ENCODE measurements at regions not wholly inside any gene's neighbourhood (a gene's known extent, or its start where the extent isn't known, plus 50 kb on each side); places are given as distances from the start of the nearest gene placed in this dataset.

- no peak for ATAC-seq
Observed at GRCh38 chr12:116382686-116383530, 105.4 kb upstream of the MED13L start.

GRCh38 chr12:116384175-116384574, 106.7 kb upstream of the MED13L start:
- ATAC-seq, result no peak

DNA sequence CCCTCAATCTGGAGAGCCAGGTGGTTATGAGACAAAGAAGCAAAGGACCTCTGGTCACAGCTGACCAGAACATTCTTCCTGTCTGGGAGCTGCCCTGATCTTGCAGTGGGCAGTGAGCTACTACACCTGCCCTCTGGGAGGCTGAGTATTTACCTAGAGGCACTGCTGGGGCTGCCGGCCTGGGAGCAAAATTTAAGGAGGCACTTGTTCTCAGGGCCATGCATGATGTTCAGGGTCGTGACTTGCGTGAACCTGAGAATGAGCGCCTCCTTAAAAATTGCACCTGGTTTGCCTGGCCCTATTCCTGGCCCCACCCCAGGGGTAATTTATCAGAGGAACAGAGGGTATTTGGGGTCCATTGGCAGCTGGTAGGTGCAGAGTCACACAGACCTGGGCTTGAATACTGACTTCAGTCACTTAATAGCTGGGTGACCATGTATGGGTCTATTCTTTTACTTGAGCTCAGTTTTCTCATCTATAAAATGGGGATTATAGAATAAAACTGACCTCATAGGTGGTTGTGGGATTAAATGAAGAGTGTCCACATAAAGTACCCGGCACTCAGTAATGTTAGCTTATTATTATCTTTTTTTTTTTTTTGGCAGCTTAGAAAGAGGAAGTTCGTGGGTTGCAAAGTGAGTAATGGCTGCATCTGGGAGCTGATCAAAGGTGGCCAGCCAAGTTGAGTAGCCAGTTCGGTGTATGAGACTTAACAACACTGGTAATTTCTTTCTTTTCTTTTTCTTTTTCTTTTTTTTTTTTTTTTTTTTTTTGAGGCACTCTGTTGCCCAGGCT, 107.4 kb upstream of the MED13L start:
- ATAC-seq, result no peak

GRCh38 chr12:116385486-116386217, 108.2 kb upstream of the MED13L start:
- ATAC-seq, result no peak

- ATAC-seq, result no peak
Observed at GRCh38 chr12:116389326-116389725, 111.8 kb upstream of the MED13L start.

- ATAC-seq, result no peak
Observed at GRCh38 chr12:116389990-116390389, 112.5 kb upstream of the MED13L start.

GRCh38 chr12:116390401-116391335, 113.2 kb upstream of the MED13L start:
- ATAC-seq, result no peak

DNA sequence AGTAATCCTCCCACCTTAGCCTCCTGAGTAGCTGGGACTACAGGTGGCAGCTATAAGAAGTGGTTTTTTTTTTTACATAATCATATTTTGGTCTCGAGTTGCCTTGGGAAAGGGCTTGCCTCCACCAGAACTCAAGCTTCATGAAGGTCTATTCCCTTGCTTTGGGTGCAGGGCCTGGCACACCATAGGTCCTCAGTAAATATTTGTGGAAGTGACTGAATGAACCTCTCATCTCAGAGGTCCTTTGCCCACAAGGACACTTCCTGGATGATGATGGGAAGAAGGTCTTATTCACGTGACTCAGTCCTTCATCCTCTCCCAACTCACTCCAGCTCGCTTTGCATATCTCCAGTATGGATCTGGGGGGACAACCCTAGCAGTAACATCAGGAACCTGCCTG, 114.0 kb upstream of the MED13L start:
- no peak for ATAC-seq

- ATAC-seq, result no peak
Observed at GRCh38 chr12:116392061-116392460, 114.6 kb upstream of the MED13L start.

DNA sequence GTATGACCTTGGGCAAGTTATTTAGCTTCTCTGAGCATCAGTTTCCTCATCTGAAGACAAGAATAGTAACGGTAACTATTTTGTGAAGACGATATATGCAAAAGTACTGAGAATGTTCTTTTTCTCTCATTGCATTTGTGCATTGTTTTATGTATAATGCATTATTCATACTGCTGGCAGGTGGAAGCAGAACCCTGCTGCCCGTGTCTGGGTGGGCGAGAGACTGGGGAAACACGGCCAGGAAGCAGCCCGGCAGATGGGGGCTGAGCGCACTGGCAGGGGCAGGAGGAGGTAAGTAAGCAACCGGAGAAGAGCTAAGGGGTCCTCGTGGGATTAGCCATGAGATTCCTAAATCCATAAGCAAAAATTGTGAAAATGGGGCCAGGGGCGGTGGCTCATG, 115.8 kb upstream of the MED13L start:
- no peak for ATAC-seq

DNA sequence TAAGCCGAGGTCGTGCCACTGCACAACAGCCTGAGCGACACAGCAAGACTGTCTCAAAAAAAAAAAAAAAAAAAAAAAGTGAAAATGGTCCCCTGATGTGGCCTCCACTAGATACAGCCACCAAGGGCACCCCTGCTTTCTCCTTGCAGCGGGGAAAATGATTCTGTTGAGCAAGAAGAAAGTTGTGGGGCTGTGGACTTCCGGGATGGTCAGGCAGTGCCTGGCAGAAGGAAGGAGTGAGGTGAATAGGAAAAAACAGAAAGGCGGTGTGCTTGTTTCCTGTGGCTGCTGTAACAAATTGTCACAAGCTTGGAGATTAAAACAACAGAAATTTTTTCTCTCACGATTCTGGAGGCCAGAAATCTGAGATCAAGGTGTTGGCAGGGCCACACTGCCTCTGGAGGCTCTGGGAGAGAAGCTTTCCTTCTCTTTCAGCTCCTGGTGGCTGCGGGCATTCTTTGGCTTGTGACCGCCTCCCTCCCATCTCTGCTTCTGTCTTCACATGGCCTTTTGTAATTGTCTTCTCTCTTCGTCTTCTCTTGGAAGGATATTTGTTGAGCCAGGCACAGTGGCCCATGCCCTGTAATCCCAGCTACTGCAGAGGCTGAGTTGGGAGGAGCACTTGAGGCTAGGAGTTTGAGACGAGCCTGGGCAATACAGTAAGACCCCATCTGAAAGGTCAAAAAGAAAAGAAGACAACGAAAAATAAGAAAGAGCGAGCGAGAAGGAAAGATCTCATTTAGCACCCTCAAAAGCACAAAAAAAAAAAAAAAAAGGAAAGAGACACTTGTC, 116.6 kb upstream of the MED13L start:
- ATAC-seq, result no peak

GRCh38 chr12:116395396-116395795, 117.9 kb upstream of the MED13L start:
- ATAC-seq, result no peak

- no peak for ATAC-seq
Observed at GRCh38 chr12:116397148-116397547, 119.7 kb upstream of the MED13L start.

- ATAC-seq, result no peak
Observed at GRCh38 chr12:116398193-116398592, 120.7 kb upstream of the MED13L start.

GRCh38 chr12:116399055-116399454, 121.6 kb upstream of the MED13L start:
- no peak for ATAC-seq

GRCh38 chr12:116400636-116401372, 123.3 kb upstream of the MED13L start:
- no peak for ATAC-seq

- no peak for ATAC-seq
Observed at GRCh38 chr12:116401565-116401964, 124.1 kb upstream of the MED13L start.

DNA sequence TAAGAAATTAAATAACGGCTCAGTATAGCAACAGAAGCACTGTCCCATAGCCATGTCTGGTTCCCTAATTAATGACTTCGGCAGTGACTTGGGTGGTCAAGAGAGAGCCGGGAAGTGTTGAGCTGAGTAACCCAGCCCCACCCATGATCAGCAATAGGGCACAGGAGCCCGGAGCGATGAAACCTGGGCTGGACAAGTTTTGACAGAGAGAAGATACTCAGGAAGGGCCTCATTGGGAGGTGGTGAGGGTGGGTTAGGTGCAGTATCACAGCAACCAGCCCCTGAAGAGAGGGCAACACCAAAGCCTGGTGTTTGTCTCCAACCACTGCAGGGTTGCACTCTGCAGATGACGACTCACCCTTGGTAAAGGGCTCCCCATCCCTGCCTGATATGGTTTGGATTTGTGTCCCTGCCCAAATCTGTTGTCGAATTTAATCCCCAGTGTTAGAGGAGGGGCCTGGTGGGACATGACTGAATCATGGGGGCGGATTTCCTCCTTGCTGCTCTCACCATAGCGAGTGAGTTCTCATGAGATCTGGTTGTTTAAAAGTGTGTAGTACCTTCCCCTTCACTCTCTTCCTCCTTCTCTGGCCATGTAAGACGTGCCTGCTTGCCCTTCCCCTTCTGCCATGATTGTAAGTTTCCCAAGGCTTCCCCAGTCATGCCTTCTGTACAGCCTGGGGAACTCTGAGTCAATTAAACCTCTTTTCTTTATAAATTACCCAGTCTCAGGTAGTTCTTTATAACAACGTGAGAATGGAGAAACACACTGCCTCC, 124.9 kb upstream of the MED13L start:
- ATAC-seq, result no peak

GRCh38 chr12:116403546-116403945, 126.1 kb upstream of the MED13L start:
- ATAC-seq, result no peak

GRCh38 chr12:116404247-116404646, 126.8 kb upstream of the MED13L start:
- ATAC-seq, result no peak

Data from activated CD4-positive, CD25-positive, alpha-beta regulatory T cell treated with anti-CD3 and anti-CD28 coated beads, Interleukin-2, amount 50 U/mL, for 24 hours (primary cell).